HUES64 (cell line): ENCODE measurements at regions not wholly inside any gene's neighbourhood (a gene's known extent, or its start where the extent isn't known, plus 50 kb on each side); places are given as distances from the start of the nearest gene placed in this dataset.
"Not testable (repeated sequence)": the region's sequence is repeated elsewhere in the genome, so short reads cannot be mapped to it uniquely, and the experiment has no call there.

Experiments
- H3K27ac ChIP-seq: 2 replicates; pipeline ENCODE4 v1.7.0; 2013; ENCODE audit warnings: low read depth, low read length, inconsistent platforms
- H3K27me3 ChIP-seq: 2 replicates; pipeline ENCODE4 v1.6.1; 2013; ENCODE audit warnings: mild to moderate bottlenecking, low read length; ENCODE audit not compliant: insufficient read depth
- H3K36me3 ChIP-seq: 2 replicates; pipeline ENCODE4 v1.6.1; 2013; ENCODE audit warnings: mild to moderate bottlenecking, low read length; ENCODE audit not compliant: insufficient read depth
- H3K4me1 ChIP-seq: 2 replicates; pipeline ENCODE4 v1.6.1; 2013; ENCODE audit warnings: mild to moderate bottlenecking, low read length, moderate library complexity; ENCODE audit not compliant: insufficient read depth
- H3K4me3 ChIP-seq: 2 replicates; pipeline ENCODE4 v1.5.1; 2013; ENCODE audit warnings: mild to moderate bottlenecking, low read length, moderate library complexity
- H3K9ac ChIP-seq: 2 replicates; pipeline ENCODE4 v1.6.1; 2013; ENCODE audit warnings: mild to moderate bottlenecking, low read depth, low read length
- H3K9me3 ChIP-seq: 2 replicates; pipeline ENCODE4 v1.6.1; 2013; ENCODE audit warnings: low read depth, low read length; ENCODE audit not compliant: insufficient read depth
- WGBS: fragments of 150-250, 120-280 bp; methylation state at CpG from one replicate; pipeline ENCODE4 v1.1.7; 2013; ENCODE audit warnings: missing lambda C conversion rate; 5-methylcytosine and 5-hydroxymethylcytosine counted together

- Histone ChIP-seq H3K4me3 (no peak overlapping the region), H3K9ac (no peak overlapping the region), H3K27me3 (no peaks in the 10 kb centered on the region), H3K4me1 (no peaks in the 10 kb centered on the region), H3K36me3 (no peaks in the 10 kb centered on the region), H3K27ac (no peak overlapping the region), H3K9me3 (no peaks in the 10 kb centered on the region)
- 77% methylated on average over 6 of the region's 6 CpGs for WGBS
Observed at GRCh38 chr10:28984431-28984830, 304.4 kb upstream of the LYZL1 start.

- Histone ChIP-seq H3K36me3 (no peaks in the 10 kb centered on the region), H3K27me3 (no peaks in the 10 kb centered on the region)
Observed at GRCh38 chr10:28985137-28985885, 303.6 kb upstream of the LYZL1 start.

GRCh38 chr10:28986117-28986792, 302.6 kb upstream of the LYZL1 start:
- Histone ChIP-seq H3K9ac (no peak overlapping the region), H3K27ac (no peak overlapping the region), H3K4me1 (no peaks in the 10 kb centered on the region), H3K36me3 (no peaks in the 10 kb centered on the region), H3K27me3 (no peaks in the 10 kb centered on the region), H3K4me3 (no peak overlapping the region), H3K9me3 (no peaks in the 10 kb centered on the region)
- 96% methylated on average over 11 of the region's 11 CpGs for WGBS

More at GRCh38 chr10:28985137-28985885, 303.6 kb upstream of the LYZL1 start:
- no peak overlapping the region for H3K4me3 ChIP-seq
- no peak overlapping the region for H3K9ac ChIP-seq
- 94% methylated on average over 8 of the region's 8 CpGs for WGBS
- H3K4me1 ChIP-seq, result no peaks in the 10 kb centered on the region
- no peak overlapping the region for H3K27ac ChIP-seq
- H3K9me3 ChIP-seq, result no peaks in the 10 kb centered on the region

- no peak overlapping the region for H3K9ac ChIP-seq
- H3K9me3 ChIP-seq, result no peaks in the 10 kb centered on the region
- H3K27ac ChIP-seq, result no peak overlapping the region
- no peak overlapping the region for H3K4me3 ChIP-seq
- H3K27me3 ChIP-seq, result no peaks in the 10 kb centered on the region
- no peaks in the 10 kb centered on the region for H3K36me3 ChIP-seq
- WGBS, result 96% methylated on average over 3 of the region's 3 CpGs
- peaks cover under 1% of the 10 kb centered on the region; the same call in 1 of the 2 replicates for H3K4me1 ChIP-seq
Observed at GRCh38 chr10:28986856-28987255, 302.0 kb upstream of the LYZL1 start.

GRCh38 chr10:28987555-28988320, 301.1 kb upstream of the LYZL1 start:
- Histone ChIP-seq H3K27ac (no peak overlapping the region), H3K36me3 (no peaks in the 10 kb centered on the region), H3K4me1 (peaks cover 5% of the 10 kb centered on the region; the same call in 1 of the 2 replicates), H3K9ac (no peak overlapping the region), H3K4me3 (no peak overlapping the region), H3K27me3 (no peaks in the 10 kb centered on the region), H3K9me3 (no peaks in the 10 kb centered on the region)
- WGBS, result 89% methylated on average over 11 of the region's 14 CpGs

DNA sequence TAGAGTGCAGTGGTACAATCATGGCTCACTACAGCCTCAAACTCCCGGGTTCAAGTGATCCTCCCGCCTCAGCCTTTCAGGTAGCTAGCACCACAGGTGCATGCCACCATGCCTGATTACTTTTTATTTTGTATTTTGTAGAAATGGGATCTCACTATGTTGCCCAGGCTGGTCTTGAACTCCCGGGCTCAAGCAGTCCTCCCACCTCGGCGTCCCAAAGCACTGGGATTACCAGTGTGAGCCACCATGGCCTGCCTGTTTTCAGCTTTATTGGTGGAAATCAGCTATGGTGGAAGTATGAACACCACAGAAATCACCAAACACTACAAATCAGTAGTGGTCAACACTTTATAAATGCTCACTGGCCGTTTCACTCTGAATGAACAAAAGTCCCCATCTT, 299.9 kb upstream of the LYZL1 start:
- no peak overlapping the region for H3K4me3 ChIP-seq
- no peak overlapping the region for H3K27ac ChIP-seq
- no peaks in the 10 kb centered on the region for H3K9me3 ChIP-seq
- WGBS, result 95% methylated on average over 6 of the region's 6 CpGs
- no peaks in the 10 kb centered on the region for H3K36me3 ChIP-seq
- H3K9ac ChIP-seq, result no peak overlapping the region
- peaks cover 5% of the 10 kb centered on the region; the same call in 1 of the 2 replicates for H3K4me1 ChIP-seq
- no peaks in the 10 kb centered on the region for H3K27me3 ChIP-seq

DNA sequence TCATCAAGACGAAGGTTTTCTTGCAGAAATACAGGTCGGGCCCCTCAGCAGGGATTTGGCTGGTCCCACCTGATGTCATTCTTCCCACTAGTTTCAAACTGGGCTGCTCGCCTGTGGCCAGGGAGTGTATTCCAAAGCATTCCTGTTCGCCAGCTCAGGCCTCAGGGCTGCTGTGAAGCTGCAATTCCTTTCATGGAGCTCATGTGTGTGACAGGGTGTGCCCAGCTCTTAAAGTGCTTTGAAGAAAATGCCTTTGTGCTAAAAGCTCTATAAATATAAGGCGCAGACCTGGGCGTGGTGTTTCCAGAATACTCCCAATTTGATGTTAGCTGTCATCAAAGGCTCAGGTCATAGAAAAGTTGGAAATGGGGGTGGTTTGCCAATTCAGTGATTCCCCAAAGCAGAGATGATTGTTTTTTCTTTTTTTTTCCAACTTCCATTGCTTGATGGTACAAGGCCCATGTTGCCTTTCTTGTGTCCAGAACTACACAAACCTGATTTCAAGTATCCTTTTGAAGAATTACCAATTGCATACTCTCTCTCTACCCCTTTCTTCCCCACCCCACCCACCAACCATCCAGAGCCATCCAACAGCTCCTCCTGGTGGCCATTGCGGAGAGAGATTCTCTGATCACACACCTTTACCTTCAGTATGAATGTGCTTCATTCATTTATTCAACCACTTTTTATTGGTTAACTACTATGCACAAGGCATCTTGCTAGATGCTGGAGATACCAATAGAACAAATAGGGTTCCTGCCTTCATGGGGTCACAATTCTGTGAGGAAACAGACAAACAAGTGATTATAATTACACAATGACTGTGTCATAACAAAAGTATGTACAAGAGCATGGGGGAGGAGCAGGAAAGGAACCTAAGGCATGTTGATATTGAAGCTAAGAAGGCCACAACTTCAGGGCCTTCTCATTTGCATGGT, 297.3 kb upstream of the LYZL1 start:
- WGBS, result 73% methylated on average over 7 of the region's 7 CpGs
- H3K9ac ChIP-seq, result no peak overlapping the region
- H3K4me1 ChIP-seq, result peaks cover 5% of the 10 kb centered on the region; the same call in 1 of the 2 replicates
- H3K4me3 ChIP-seq, result no peak overlapping the region
- no peak overlapping the region for H3K27ac ChIP-seq
- H3K9me3 ChIP-seq, result 0 out of 2 replicates have a peak, but pooled peaks cover 4% of the 10 kb centered on the region
- H3K27me3 ChIP-seq, result no peaks in the 10 kb centered on the region
- H3K36me3 ChIP-seq, result no peaks in the 10 kb centered on the region

DNA sequence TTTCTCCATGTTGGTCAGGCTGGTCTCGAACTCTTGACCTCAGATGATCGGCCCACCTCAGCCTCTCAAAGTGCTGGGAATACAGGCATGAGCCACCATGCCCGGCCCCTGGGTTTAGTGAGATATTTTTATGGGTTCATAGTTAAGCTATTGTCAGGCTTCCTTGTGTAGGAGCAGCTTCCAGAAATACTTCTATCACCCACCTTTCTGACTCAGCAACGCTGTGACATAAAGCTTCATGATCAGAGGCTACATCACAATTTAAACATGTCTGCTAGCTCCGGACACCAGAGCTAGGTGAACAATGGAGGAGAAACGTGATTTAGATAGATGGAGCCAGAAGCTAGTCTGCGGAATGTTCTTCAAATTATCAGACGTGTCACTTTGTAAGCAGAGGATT, 295.8 kb upstream of the LYZL1 start:
- Histone ChIP-seq H3K9me3 (0 out of 2 replicates have a peak, but pooled peaks cover 4% of the 10 kb centered on the region), H3K36me3 (no peaks in the 10 kb centered on the region), H3K4me3 (no peak overlapping the region), H3K27ac (no peak overlapping the region), H3K9ac (no peak overlapping the region), H3K4me1 (peaks cover 5% of the 10 kb centered on the region; the same call in 1 of the 2 replicates), H3K27me3 (no peaks in the 10 kb centered on the region)
- WGBS, result 80% methylated on average over 8 of the region's 8 CpGs

GRCh38 chr10:28993861-28994260, 295.0 kb upstream of the LYZL1 start:
- 0 out of 2 replicates have a peak, but pooled peaks cover 4% of the 10 kb centered on the region for H3K9me3 ChIP-seq
- H3K4me1 ChIP-seq, result peaks cover 5% of the 10 kb centered on the region; the same call in 1 of the 2 replicates
- no peaks in the 10 kb centered on the region for H3K36me3 ChIP-seq
- no peaks in the 10 kb centered on the region for H3K27me3 ChIP-seq
- no peak overlapping the region for H3K27ac ChIP-seq
- no peak overlapping the region for H3K4me3 ChIP-seq
- H3K9ac ChIP-seq, result no peak overlapping the region
- 94% methylated on average over 1 of the region's 1 CpG for WGBS

DNA sequence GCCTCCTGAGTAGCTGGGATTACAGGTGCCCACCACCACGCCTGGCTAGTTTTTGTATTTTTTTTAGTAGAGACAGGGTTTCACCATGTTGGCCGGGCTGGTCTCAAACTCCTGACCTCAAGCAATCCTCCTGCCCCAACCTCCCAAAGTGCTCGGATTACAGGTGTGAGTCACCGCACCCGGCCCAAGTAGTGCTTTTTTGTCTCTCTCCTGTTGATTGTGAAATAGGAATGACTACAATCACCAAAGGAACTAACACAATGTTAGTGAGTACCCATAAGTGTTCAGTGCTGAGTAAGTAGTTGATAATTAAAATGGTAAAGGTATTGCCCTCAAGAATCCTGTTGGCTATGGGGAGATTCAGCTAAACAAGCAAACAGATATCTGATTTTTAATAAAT, 294.1 kb upstream of the LYZL1 start:
- not testable (repeated sequence) for H3K27ac ChIP-seq, H3K9ac ChIP-seq, H3K27me3 ChIP-seq, H3K9me3 ChIP-seq, H3K4me3 ChIP-seq, H3K36me3 ChIP-seq, H3K4me1 ChIP-seq
- WGBS, result 98% methylated on average over 5 of the region's 5 CpGs
